H1 (cell line): ENCODE measurements at regions not wholly inside any gene's neighbourhood (a gene's known extent, or its start where the extent isn't known, plus 50 kb on each side); places are given as distances from the start of the nearest gene placed in this dataset.

ENCODE experiments used
- CTCF ChIA-PET: fragments of 300-600 bp; sonication (Branson Sonifier 250); formaldehyde crosslinking; loops from one replicate; lab custom pipeline; 2021; ENCODE audit not compliant: partially characterized antibody; lab: Charles Lee
- POLR2A ChIA-PET: fragments of 300-600 bp; sonication (Branson Sonifier 250); formaldehyde crosslinking; loops from one replicate; lab custom pipeline; 2021; ENCODE audit warnings: inconsistent platforms; ENCODE audit not compliant: partially characterized antibody; lab: Charles Lee
- DNase-seq, 2 experiments: peaks; one replicate each; pipeline versions ENCODE4 v3.0.0 to v3.0.0-alpha.2; 2010 to 2022; ENCODE audit warnings: low spot score in 2 of 2, low read depth in 1 of 2, mixed read lengths in 1 of 2
- FAIRE-seq: peaks from 2 replicates; lab custom pipeline; 2011; peaks lifted over from hg19 to GRCh38; lab: Jason Lieb, UNC
- H2AFZ ChIP-seq: 2 replicates; pipeline ENCODE4 v1.8.1; 2012; ENCODE audit warnings: low read length, inconsistent platforms
- H2AK5ac ChIP-seq: 2 replicates; pipeline ENCODE4 v1.6.1; 2013; ENCODE audit warnings: low read depth, low read length
- H2BK120ac ChIP-seq: replicated peaks from 2 replicates; pipeline ENCODE3; 2013; ENCODE audit warnings: low read depth, low read length, inconsistent platforms
- H2BK12ac ChIP-seq: 2 replicates; pipeline ENCODE4 v1.6.1; 2013; ENCODE audit warnings: low read depth, low read length
- H2BK15ac ChIP-seq: 2 replicates; pipeline ENCODE4 v1.6.1; 2013; ENCODE audit warnings: low read length
- H2BK20ac ChIP-seq: 2 replicates; pipeline ENCODE4 v1.6.1; 2013; ENCODE audit warnings: low read length
- H2BK5ac ChIP-seq: 2 replicates; pipeline ENCODE4 v1.6.1; 2013; ENCODE audit warnings: low read depth, low read length
- H3K14ac ChIP-seq: 2 replicates; pipeline ENCODE4 v1.6.1; 2013; ENCODE audit warnings: inconsistent platforms; ENCODE audit not compliant: insufficient read length
- H3K18ac ChIP-seq: 2 replicates; pipeline ENCODE4 v1.6.1; 2013; ENCODE audit warnings: low read length; ENCODE audit errors: extremely low read depth
- H3K23ac ChIP-seq: 2 replicates; pipeline ENCODE4 v1.6.1; 2013; ENCODE audit warnings: inconsistent platforms; ENCODE audit not compliant: insufficient read length
- H3K23me2 ChIP-seq: 2 replicates; pipeline ENCODE4 v1.6.1; 2013; ENCODE audit warnings: low read depth, low read length
- H3K27ac ChIP-seq: 2 replicates; pipeline ENCODE4 v1.6.1; 2011; ENCODE audit warnings: low read depth, low read length, inconsistent platforms
- H3K27me3 ChIP-seq, 4 experiments: replicated peaks in 1 of 4; 1 replicate in 1 of 4; 2 replicates in 3 of 4; pipeline versions ENCODE4 v1.6.1 to v1.8.1; 2011 to 2013; ENCODE audit warnings: low read length in 3 of 4, mild to moderate bottlenecking in 3 of 4, inconsistent platforms in 2 of 4, mixed read lengths in 2 of 4, moderate library complexity in 1 of 4; ENCODE audit not compliant: control insufficient read depth in 3 of 4, insufficient read depth in 3 of 4; ENCODE audit errors: extremely low read depth in 1 of 4
- H3K36me3 ChIP-seq, 4 experiments: 2 replicates each; pipeline versions ENCODE4 v1.6.1 to v1.8.1; 2011 to 2013; ENCODE audit warnings: mild to moderate bottlenecking in 4 of 4, low read length in 3 of 4, moderate library complexity in 2 of 4, control low read depth in 1 of 4, inconsistent platforms in 1 of 4; ENCODE audit not compliant: insufficient read depth in 4 of 4, control insufficient read depth in 2 of 4
- H3K4ac ChIP-seq: replicated peaks from 2 replicates; pipeline ENCODE3; 2013; ENCODE audit warnings: low read length, low read depth, mixed read lengths, inconsistent platforms; ENCODE audit not compliant: insufficient read length
- H3K4me1 ChIP-seq, 4 experiments: replicated peaks in 1 of 4; 1 replicate in 1 of 4; 2 replicates in 3 of 4; pipeline versions ENCODE4 v1.6.1 to v1.8.1; 2011 to 2013; ENCODE audit warnings: low read length in 3 of 4, inconsistent platforms in 2 of 4, mixed read lengths in 1 of 4; ENCODE audit not compliant: insufficient read depth in 4 of 4, control insufficient read depth in 3 of 4
- H3K4me2 ChIP-seq, 2 experiments: 2 replicates each; pipeline versions ENCODE4 v1.6.1 to v1.8.1; 2011 to 2013; ENCODE audit warnings: low read depth in 2 of 2, low read length in 2 of 2, control low read depth in 1 of 2, inconsistent platforms in 1 of 2, mild to moderate bottlenecking in 1 of 2; ENCODE audit not compliant: insufficient read depth in 1 of 2
- H3K4me3 ChIP-seq, 4 experiments: fragments of 200-600, 300-600 bp in 1 of 4; sonication (generic), shearing (Covaris generic), sonication (Bioruptor Twin) in 1 of 4; 2 replicates each; pipeline versions ENCODE4 v1.5.1 to v1.8.1; 2011 to 2016; ENCODE audit warnings: low read length in 4 of 4, low read depth in 3 of 4, control low read depth in 2 of 4, inconsistent platforms in 2 of 4, mild to moderate bottlenecking in 2 of 4, mixed read lengths in 1 of 4, moderate library complexity in 1 of 4; ENCODE audit not compliant: insufficient read depth in 2 of 4; ENCODE audit errors: extremely low read depth in 1 of 4
- H3K56ac ChIP-seq: replicated peaks from 2 replicates; pipeline ENCODE3; 2013; ENCODE audit warnings: low read depth, mild to moderate bottlenecking, mixed read lengths, low read length, inconsistent platforms; ENCODE audit not compliant: insufficient read length
- H3K79me1 ChIP-seq: 2 replicates; pipeline ENCODE4 v1.6.1; 2013; ENCODE audit warnings: low read depth, low read length, control low read depth
- H3K79me2 ChIP-seq, 2 experiments: 2 replicates each; pipeline versions ENCODE4 v1.6.1 to v1.8.1; 2012 to 2013; ENCODE audit warnings: low read length in 2 of 2, mild to moderate bottlenecking in 2 of 2, inconsistent platforms in 1 of 2; ENCODE audit not compliant: insufficient read depth in 2 of 2, control insufficient read depth in 1 of 2
- H3K9ac ChIP-seq, 4 experiments: replicated peaks in 1 of 4; 1 replicate in 1 of 4; 2 replicates in 3 of 4; pipeline versions ENCODE4 v1.6.1 to v1.8.1; 2011 to 2013; ENCODE audit warnings: low read depth in 3 of 4, low read length in 3 of 4, control low read depth in 2 of 4, mild to moderate bottlenecking in 2 of 4, moderate library complexity in 2 of 4, inconsistent platforms in 1 of 4; ENCODE audit errors: extremely low read depth in 1 of 4
- H3K9me3 ChIP-seq, 2 experiments: 2 replicates each; pipeline versions ENCODE4 v1.6.1 to v1.8.1; 2012 to 2013; ENCODE audit warnings: mild to moderate bottlenecking in 2 of 2, moderate library complexity in 2 of 2, control low read depth in 1 of 2, inconsistent platforms in 1 of 2, low read depth in 1 of 2, low read length in 1 of 2, mixed read lengths in 1 of 2; ENCODE audit not compliant: insufficient read depth in 2 of 2
- H4K20me1 ChIP-seq, 2 experiments: replicated peaks in 1 of 2; 2 replicates each; pipeline versions ENCODE3 to v1.8.1; 2011 to 2013; ENCODE audit warnings: inconsistent platforms in 2 of 2, low read length in 2 of 2, mild to moderate bottlenecking in 1 of 2; ENCODE audit not compliant: insufficient read depth in 2 of 2, control insufficient read depth in 1 of 2
- H4K5ac ChIP-seq: 2 replicates; pipeline ENCODE4 v1.6.1; 2013; ENCODE audit warnings: low read length, low read depth, mixed read lengths, inconsistent platforms; ENCODE audit not compliant: insufficient read length
- H4K8ac ChIP-seq: 2 replicates; pipeline ENCODE4 v1.8.0; 2013; ENCODE audit warnings: mild to moderate bottlenecking, moderate library complexity, low read length, inconsistent platforms; ENCODE audit not compliant: insufficient read depth; ENCODE audit errors: extremely low read depth
- H4K91ac ChIP-seq: replicated peaks from 2 replicates; pipeline ENCODE3; 2013; ENCODE audit warnings: low read length, mixed read lengths, inconsistent platforms; ENCODE audit not compliant: insufficient read length
- BCL11A ChIP-seq, 2 experiments: IDR thresholded peaks; one replicate each; pipeline ENCODE4 v1.6.1; 2011; ENCODE audit warnings: low read depth in 2 of 2, low read length in 2 of 2, mild to moderate bottlenecking in 2 of 2
- CTBP2 ChIP-seq: IDR thresholded peaks from 2 replicates; pipeline ENCODE4 v1.7.0; 2011; ENCODE audit warnings: borderline replicate concordance, mild to moderate bottlenecking, moderate library complexity, mixed read lengths, low read length; ENCODE audit not compliant: insufficient read depth, insufficient read length
- EZH2 ChIP-seq: fragments of 200-600 bp; sonication (generic); IDR thresholded peaks from 2 replicates; pipeline ENCODE4 v1.7.1; 2012; ENCODE audit warnings: low read depth, mild to moderate bottlenecking, moderate library complexity, low read length, inconsistent platforms; ENCODE audit not compliant: severe bottlenecking
- GABPA ChIP-seq: IDR thresholded peaks from 2 replicates; pipeline ENCODE4 v1.6.1; 2011; ENCODE audit warnings: mild to moderate bottlenecking, low read length, moderate library complexity, borderline replicate concordance; ENCODE audit not compliant: insufficient read depth
- HDAC2 ChIP-seq, 2 experiments: fragments of 300-600 bp in 1 of 2; sonication (generic) in 1 of 2; IDR thresholded peaks; 2 replicates each; pipeline ENCODE4 v1.6.1; 2011 to 2012; ENCODE audit warnings: low read depth in 2 of 2, low read length in 2 of 2, mild to moderate bottlenecking in 2 of 2, moderate library complexity in 2 of 2, borderline replicate concordance in 1 of 2, inconsistent platforms in 1 of 2
- RNF2 ChIP-seq: fragments of 200-900, 300-1000 bp; sonication (generic); IDR thresholded peaks from 2 replicates; pipeline ENCODE4 v1.7.1; 2016; ENCODE audit warnings: borderline replicate concordance, low read depth, mild to moderate bottlenecking, antibody characterized with exemption, low read length; ENCODE audit not compliant: poor library complexity, severe bottlenecking; ENCODE audit errors: missing control alignments
- SIX5 ChIP-seq: IDR thresholded peaks from 2 replicates; pipeline ENCODE4 v1.6.1; 2011; ENCODE audit warnings: mild to moderate bottlenecking, low read depth, low read length
- SP1 ChIP-seq: IDR thresholded peaks from 2 replicates; pipeline ENCODE4 v1.6.1; 2011; ENCODE audit warnings: low read depth, low read length
- SP4 ChIP-seq: IDR thresholded peaks from 2 replicates; pipeline ENCODE4 v1.6.1; 2012; ENCODE audit warnings: low read length, inconsistent platforms
- TAF1 ChIP-seq: IDR thresholded peaks from 2 replicates; pipeline ENCODE4 v1.6.1; 2011; ENCODE audit warnings: mild to moderate bottlenecking, low read depth, low read length
- TCF12 ChIP-seq: IDR thresholded peaks from 2 replicates; pipeline ENCODE4 v1.6.1; 2011; ENCODE audit warnings: low read depth, mild to moderate bottlenecking, low read length
- TEAD4 ChIP-seq: IDR thresholded peaks from 2 replicates; pipeline ENCODE4 v1.6.1; 2012; ENCODE audit warnings: low read depth, low read length, inconsistent platforms, mixed read lengths

DNA sequence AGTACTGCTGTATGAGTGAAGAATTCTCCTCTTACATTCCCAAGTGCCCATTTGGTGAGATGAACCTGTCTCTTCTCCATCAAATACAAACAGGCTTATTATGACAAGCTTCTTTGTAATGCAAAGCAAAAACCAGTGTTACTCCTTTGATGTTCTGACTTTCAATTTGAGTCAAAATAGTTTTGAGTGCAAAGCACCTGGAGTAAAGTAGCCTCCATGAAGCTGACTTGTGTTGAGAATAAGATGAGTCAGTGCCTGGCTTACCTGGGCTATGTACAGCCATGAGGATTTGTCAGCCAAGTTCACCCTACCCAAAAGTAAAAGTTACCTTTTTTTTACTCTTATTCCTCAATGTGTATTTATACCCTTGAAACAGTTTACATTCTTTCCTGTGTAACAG lies 132.5 kb upstream of the FMR1 start:
- H3K56ac ChIP-seq: no peak overlapping the region
- H3K4me3 ChIP-seq: no peak overlapping the region
- no peaks in the 10 kb centered on the region for H3K9me3 ChIP-seq
- H4K8ac ChIP-seq: no peak overlapping the region
- H3K4me2 ChIP-seq: no peak overlapping the region
- H2BK5ac ChIP-seq: no peak overlapping the region
- no peak overlapping the region for H3K9ac ChIP-seq
- H3K27me3 ChIP-seq: no peaks in the 10 kb centered on the region
- H3K79me2 ChIP-seq: no peaks in the 10 kb centered on the region
- H3K36me3 ChIP-seq: no peaks in the 10 kb centered on the region
- H4K91ac ChIP-seq: no peak overlapping the region
- no peak overlapping the region for H2BK12ac ChIP-seq
- no peak overlapping the region for H3K4ac ChIP-seq
- FAIRE-seq (no peak), DNase-seq (no peak)
- no peak overlapping the region for H3K18ac ChIP-seq
- no peak overlapping the region for H2BK20ac ChIP-seq
- no peak overlapping the region for H3K14ac ChIP-seq
- POLR2A ChIA-PET: no interaction called here
- no peaks in the 10 kb centered on the region for H3K4me1 ChIP-seq
- H4K20me1 ChIP-seq: no peaks in the 10 kb centered on the region
- H4K5ac ChIP-seq: no peak overlapping the region
- H2BK15ac ChIP-seq: no peak overlapping the region
- H3K27ac ChIP-seq: no peak overlapping the region
- no peak for TF ChIP-seq SP1
- TF ChIP-seq SIX5: no peak
- no peak for TF ChIP-seq TAF1
- no peak for TF ChIP-seq SP4
- no peak for TF ChIP-seq TCF12
- TF ChIP-seq GABPA: no peak
- TF ChIP-seq BCL11A (IDR thresholded peaks at IDR 0.05; ENCODE audit: low read depth in 2 of 2, low read length in 2 of 2): no peak
- TF ChIP-seq RNF2: no peak
- TF ChIP-seq EZH2: no peak
- no peak for TF ChIP-seq HDAC2 (IDR thresholded peaks at IDR 0.05; ENCODE audit: borderline replicate concordance in 1 of 2, low read depth in 2 of 2, low read length in 2 of 2)
- TF ChIP-seq CTBP2: no peak
- no peak for TF ChIP-seq TEAD4
- no peak overlapping the region for H2AFZ ChIP-seq
- H3K79me1 ChIP-seq: no peaks in the 10 kb centered on the region
- H3K23ac ChIP-seq: no peak overlapping the region
- no peaks in the 10 kb centered on the region for H3K23me2 ChIP-seq
- CTCF ChIA-PET: no interaction called here
- no peak overlapping the region for H2AK5ac ChIP-seq
- no peak overlapping the region for H2BK120ac ChIP-seq
